ENCODE measurements at regions not wholly inside any gene's neighbourhood (a gene's known extent, or its start where the extent isn't known, plus 50 kb on each side); places are given as distances from the start of the nearest gene placed in this dataset.

DNA sequence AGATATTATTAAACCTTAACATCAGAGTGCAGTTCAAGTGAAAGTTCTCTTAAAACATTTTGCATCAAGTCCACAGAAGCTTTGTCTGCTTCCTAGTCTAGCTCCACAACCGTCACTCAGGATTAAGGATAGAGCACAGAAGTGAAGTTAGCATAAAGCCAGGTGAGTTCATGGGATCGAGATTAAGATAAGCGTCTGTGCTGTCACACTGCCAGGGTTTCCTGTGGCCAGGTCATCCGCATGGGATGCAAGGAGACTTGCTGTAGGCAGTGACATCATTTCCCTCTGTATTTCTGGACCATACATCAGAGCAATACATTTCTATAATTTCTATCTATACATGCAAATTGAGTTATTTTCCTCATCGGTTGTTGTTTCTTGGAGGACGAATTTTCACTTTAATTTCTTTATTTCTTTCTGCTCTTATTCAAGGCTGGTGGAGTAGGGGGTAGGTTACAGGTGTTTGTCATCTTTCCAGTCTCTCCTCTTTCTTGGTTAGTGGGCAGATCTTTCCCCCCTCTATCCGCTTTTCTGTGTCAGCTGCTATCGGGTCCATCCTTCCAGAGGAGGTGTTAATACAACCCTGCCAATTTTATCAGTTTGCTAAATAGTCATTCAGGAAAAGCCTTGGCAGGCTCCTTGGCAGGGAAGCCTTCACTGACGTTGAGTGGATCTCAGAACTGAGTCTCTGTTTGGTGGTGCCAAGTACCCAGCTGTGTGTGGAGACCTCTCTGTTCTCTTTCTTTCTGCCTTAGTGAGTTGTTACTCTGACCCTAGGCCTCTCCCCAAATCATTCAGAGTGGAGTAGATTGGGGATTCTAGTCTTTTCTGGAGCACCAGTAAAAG lies 307.6 kb upstream of the MAP3K7 start:
- Mint-ChIP-seq H3K27me3 (ENCODE audit: unreplicated experiment) (peaks cover 26% of the 10 kb centered on the region), H3K4me3 (ENCODE audit: unreplicated experiment) (no peak overlapping the region), H3K9me3 (ENCODE audit: unreplicated experiment) (no peaks in the 10 kb centered on the region), H3K27ac (ENCODE audit: unreplicated experiment) (no peak overlapping the region), H3K36me3 (ENCODE audit: unreplicated experiment) (no peaks in the 10 kb centered on the region), H3K4me1 (ENCODE audit: unreplicated experiment) (no peaks in the 10 kb centered on the region)
- TF ChIP-seq, protein P1, sequence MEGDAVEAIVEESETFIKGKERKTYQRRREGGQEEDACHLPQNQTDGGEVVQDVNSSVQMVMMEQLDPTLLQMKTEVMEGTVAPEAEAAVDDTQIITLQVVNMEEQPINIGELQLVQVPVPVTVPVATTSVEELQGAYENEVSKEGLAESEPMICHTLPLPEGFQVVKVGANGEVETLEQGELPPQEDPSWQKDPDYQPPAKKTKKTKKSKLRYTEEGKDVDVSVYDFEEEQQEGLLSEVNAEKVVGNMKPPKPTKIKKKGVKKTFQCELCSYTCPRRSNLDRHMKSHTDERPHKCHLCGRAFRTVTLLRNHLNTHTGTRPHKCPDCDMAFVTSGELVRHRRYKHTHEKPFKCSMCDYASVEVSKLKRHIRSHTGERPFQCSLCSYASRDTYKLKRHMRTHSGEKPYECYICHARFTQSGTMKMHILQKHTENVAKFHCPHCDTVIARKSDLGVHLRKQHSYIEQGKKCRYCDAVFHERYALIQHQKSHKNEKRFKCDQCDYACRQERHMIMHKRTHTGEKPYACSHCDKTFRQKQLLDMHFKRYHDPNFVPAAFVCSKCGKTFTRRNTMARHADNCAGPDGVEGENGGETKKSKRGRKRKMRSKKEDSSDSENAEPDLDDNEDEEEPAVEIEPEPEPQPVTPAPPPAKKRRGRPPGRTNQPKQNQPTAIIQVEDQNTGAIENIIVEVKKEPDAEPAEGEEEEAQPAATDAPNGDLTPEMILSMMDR (IDR thresholded peaks at IDR 0.05): no peak
- DNase-seq (ENCODE audit: extremely low spot score, unreplicated experiment): no peak

DNA sequence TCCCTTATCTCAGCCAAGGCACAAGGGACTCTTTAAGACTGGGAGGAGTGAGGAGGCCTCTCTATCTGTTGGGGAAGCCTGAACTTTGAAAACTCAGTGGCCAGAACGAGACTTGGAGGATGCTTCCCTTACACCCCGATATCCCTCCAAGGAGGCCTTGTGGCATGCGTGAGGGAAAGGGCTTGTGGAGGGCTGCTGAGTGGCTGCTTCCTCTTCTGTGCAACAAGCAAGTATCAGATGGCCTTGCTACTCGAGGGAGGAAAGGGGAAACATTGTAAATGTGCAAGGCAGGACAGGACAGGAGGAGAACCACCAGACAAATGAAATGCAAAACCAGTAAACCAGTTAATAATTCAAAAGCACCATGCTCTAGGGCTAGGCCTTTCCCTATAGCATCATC lies 306.5 kb upstream of the MAP3K7 start:
- Mint-ChIP-seq H3K4me1 (ENCODE audit: unreplicated experiment) (no peaks in the 10 kb centered on the region), H3K9me3 (ENCODE audit: unreplicated experiment) (no peaks in the 10 kb centered on the region), H3K27ac (ENCODE audit: unreplicated experiment) (no peak overlapping the region), H3K36me3 (ENCODE audit: unreplicated experiment) (no peaks in the 10 kb centered on the region), H3K4me3 (ENCODE audit: unreplicated experiment) (no peak overlapping the region), H3K27me3 (ENCODE audit: unreplicated experiment) (peaks cover 26% of the 10 kb centered on the region)
- DNase-seq (ENCODE audit: extremely low spot score, unreplicated experiment): no peak
- TF ChIP-seq, protein P1 (IDR thresholded peaks at IDR 0.05): no peak

DNA sequence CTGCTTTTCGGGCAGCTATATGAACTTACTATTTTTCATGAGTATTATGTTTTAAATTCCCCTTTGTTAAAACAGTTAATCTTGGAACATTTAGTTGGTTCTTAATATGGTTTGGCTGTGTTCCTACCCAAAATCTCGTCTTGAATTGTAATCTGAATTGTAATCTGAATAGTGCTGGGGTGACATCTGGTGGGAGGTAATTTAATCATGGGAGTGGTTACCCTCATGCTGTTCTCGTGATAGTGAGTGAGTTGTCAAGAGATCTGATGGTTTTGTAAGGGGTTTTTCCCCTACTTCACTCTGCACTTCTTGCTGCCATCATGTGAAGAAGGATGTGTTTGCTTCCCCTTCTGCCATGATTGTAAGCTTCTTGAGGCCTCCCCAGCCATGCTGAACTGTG lies 305.4 kb upstream of the MAP3K7 start:
- no peaks in the 10 kb centered on the region for H3K9me3 Mint-ChIP-seq (ENCODE audit: unreplicated experiment)
- no peak for DNase-seq (ENCODE audit: extremely low spot score, unreplicated experiment)
- TF ChIP-seq, protein P1 (IDR thresholded peaks at IDR 0.05): no peak
- no peaks in the 10 kb centered on the region for H3K4me1 Mint-ChIP-seq (ENCODE audit: unreplicated experiment)
- H3K36me3 Mint-ChIP-seq (ENCODE audit: unreplicated experiment): no peaks in the 10 kb centered on the region
- no peak overlapping the region for H3K27ac Mint-ChIP-seq (ENCODE audit: unreplicated experiment)
- H3K4me3 Mint-ChIP-seq (ENCODE audit: unreplicated experiment): no peak overlapping the region
- peaks cover 22% of the 10 kb centered on the region for H3K27me3 Mint-ChIP-seq (ENCODE audit: unreplicated experiment)

DNA sequence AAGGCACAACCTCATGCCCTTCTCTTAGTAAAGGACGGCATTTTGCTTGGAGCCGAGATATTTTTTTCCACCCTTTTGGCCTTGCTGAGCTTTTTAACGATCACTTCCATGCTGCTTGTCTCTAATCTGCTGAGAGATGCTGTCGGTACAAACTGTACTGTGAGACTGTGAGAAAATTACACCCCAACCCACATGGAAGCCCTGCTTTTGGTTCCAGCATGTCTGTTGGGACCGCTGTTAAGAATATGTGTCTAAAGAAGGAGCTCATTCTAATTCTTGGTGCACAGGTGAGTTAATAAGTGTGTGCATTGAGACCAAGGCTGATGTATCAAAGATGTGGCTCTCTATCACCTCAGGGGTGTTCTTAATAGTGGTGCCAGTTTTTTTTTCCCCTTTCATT lies 304.5 kb upstream of the MAP3K7 start:
- no peak for DNase-seq (ENCODE audit: extremely low spot score, unreplicated experiment)
- H3K27me3 Mint-ChIP-seq (ENCODE audit: unreplicated experiment): peaks cover 18% of the 10 kb centered on the region
- H3K4me1 Mint-ChIP-seq (ENCODE audit: unreplicated experiment): no peaks in the 10 kb centered on the region
- no peaks in the 10 kb centered on the region for H3K9me3 Mint-ChIP-seq (ENCODE audit: unreplicated experiment)
- TF ChIP-seq, protein P1 (IDR thresholded peaks at IDR 0.05): no peak
- H3K4me3 Mint-ChIP-seq (ENCODE audit: unreplicated experiment): no peak overlapping the region
- H3K36me3 Mint-ChIP-seq (ENCODE audit: unreplicated experiment): no peaks in the 10 kb centered on the region
- H3K27ac Mint-ChIP-seq (ENCODE audit: unreplicated experiment): no peak overlapping the region

DNA sequence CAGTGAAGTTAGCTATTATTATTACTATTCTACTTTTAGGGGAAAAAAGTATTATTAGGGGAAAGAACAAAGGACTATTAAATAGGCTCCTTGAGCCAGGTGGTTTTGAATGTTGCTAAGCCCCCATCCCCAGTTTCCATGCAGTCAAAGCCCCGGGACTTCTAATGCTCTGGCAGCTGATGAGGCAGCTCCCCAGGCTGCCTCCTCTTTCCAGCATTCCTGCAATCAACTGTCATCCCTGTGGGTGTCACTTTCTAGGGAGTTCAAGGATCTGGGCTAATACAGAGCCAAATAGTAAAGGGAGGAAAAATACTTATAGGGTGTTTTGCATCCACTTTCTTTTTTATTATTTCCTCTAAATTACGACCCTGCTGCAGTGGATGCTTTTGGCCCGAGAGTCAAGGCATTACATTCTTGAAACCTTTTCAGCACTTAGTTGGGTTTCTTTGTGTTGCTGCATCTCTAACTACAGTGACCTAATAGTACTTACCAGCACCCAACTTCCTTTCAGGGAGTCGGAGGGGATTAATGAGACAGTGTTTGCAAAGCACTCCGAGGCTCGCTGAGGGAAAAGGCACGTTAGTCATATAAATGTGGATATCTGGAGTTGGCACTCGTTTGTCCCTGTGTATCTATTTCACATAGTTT lies 303.9 kb upstream of the MAP3K7 start:
- Mint-ChIP-seq H3K4me3 (ENCODE audit: unreplicated experiment) (no peak overlapping the region), H3K9me3 (ENCODE audit: unreplicated experiment) (no peaks in the 10 kb centered on the region), H3K36me3 (ENCODE audit: unreplicated experiment) (no peaks in the 10 kb centered on the region), H3K27me3 (ENCODE audit: unreplicated experiment) (peaks cover 16% of the 10 kb centered on the region), H3K27ac (ENCODE audit: unreplicated experiment) (no peak overlapping the region), H3K4me1 (ENCODE audit: unreplicated experiment) (no peaks in the 10 kb centered on the region)
- TF ChIP-seq, protein P1 (IDR thresholded peaks at IDR 0.05): no peak
- no peak for DNase-seq (ENCODE audit: extremely low spot score, unreplicated experiment)

All from osteocyte (in vitro differentiated cells).